ENCODE measurements at regions not wholly inside any gene's neighbourhood (a gene's known extent, or its start where the extent isn't known, plus 50 kb on each side); places are given as distances from the start of the nearest gene placed in this dataset.

DNA sequence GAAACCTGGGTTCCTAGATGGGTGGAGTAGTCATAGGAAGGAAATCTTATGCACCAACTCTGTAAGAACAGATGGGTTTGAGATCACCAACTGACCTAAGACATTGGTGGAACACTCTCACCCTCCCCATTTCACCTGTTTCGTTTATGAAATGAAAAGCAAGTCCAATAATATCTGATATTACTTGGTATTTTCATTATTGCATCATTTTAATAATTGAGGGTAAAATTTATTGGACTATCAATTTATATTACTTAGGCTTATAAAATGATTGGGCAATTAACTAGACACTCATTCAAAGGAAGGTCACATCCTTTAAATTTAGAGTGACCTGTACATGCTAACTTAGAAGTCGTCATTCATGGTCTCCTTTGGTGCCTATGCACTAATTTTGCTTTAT lies 503.9 kb downstream of the TAFA4 start:
- intact Hi-C loops (cut with micrococcal nuclease) = no loop called here
- Mint-ChIP-seq H3K4me1 (ENCODE audit: low read depth) (no peaks in the 10 kb centered on the region), H3K9me3 (no peaks in the 10 kb centered on the region), H3K4me3 (no peak overlapping the region), H3K36me3 (ENCODE audit: low read depth) (no peaks in the 10 kb centered on the region), H3K27me3 (no peaks in the 10 kb centered on the region), H3K27ac (no peak overlapping the region)

DNA sequence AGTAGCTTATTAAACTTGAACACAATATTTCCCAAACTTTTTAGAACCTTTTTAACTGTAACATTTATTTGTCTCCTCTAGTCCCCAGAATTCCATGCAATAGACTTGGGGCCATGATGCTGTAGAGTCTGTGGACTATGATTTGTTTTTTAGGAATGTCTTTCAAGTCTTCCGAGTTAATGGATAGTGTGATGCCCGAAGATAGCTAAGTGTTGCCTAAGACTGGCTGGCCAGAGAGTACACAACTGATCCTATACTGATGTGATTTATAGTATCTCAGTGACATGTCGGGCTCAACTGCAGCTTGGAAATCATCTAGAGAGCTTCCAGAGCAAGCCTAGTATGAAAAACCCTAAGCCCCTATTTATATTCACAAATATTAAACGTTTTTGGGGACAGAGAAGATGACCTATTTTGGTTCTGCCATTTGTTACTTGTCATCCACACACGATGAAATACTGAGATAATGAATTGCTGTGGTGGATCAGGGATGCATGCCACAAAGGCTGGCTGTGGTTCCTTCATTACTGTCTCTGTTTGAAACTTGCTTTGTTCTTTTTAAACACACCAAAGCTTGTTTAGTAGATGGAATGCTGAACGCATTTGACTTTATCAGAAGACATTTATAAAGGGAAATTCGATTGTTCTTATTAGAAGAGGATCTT lies 507.4 kb downstream of the TAFA4 start:
- H3K4me1 Mint-ChIP-seq (ENCODE audit: low read depth) = no peaks in the 10 kb centered on the region
- no peaks in the 10 kb centered on the region for H3K9me3 Mint-ChIP-seq
- H3K27me3 Mint-ChIP-seq = no peaks in the 10 kb centered on the region
- intact Hi-C loops (cut with micrococcal nuclease) = no loop called here
- no peaks in the 10 kb centered on the region for H3K36me3 Mint-ChIP-seq (ENCODE audit: low read depth)
- H3K27ac Mint-ChIP-seq = no peak overlapping the region
- no peak overlapping the region for H3K4me3 Mint-ChIP-seq

DNA sequence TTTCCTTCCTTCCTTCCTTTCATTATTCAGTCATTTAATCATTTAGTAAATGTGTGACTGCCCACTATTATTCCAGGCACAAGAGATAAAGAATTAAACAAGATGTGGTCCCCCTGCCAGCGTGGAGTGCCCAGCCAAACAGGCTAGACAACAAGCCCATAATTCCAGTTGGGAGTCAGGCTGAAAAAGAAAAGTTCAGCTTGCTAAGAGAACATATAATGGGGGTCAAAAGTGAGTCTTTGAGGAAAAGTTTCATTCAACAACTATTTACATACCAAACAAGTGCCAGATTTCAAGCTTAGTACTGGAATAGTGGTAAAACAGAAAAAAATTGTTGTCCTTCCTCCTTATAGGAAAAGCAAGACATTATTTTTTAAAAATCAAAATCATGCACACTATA lies 523.7 kb downstream of the TAFA4 start:
- no peaks in the 10 kb centered on the region for H3K4me1 Mint-ChIP-seq (ENCODE audit: low read depth)
- H3K27me3 Mint-ChIP-seq = no peaks in the 10 kb centered on the region
- H3K9me3 Mint-ChIP-seq = peaks cover 3% of the 10 kb centered on the region
- intact Hi-C loops (cut with micrococcal nuclease) = no loop called here
- no peaks in the 10 kb centered on the region for H3K36me3 Mint-ChIP-seq (ENCODE audit: low read depth)
- no peak overlapping the region for H3K27ac Mint-ChIP-seq
- H3K4me3 Mint-ChIP-seq = no peak overlapping the region

DNA sequence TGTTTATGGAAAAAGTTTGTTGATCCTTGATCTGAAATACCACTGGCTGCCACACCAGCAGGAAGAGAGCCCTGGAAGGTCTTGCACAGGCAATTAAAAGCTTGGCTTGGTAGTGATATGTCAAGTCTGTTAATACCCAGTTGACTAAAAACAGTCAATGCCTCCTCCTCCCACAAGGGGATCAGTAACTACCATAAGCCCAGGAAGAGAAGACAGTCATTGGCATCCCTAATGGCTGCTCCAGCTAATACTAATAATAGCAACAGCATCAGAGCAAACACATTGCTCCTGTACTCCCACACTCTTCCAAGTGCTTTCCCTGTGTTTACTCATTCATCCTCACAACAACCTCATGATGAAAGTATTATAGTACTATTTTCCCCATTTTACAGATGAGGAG lies 528.6 kb downstream of the TAFA4 start:
- H3K36me3 Mint-ChIP-seq (ENCODE audit: low read depth) = no peaks in the 10 kb centered on the region

DNA sequence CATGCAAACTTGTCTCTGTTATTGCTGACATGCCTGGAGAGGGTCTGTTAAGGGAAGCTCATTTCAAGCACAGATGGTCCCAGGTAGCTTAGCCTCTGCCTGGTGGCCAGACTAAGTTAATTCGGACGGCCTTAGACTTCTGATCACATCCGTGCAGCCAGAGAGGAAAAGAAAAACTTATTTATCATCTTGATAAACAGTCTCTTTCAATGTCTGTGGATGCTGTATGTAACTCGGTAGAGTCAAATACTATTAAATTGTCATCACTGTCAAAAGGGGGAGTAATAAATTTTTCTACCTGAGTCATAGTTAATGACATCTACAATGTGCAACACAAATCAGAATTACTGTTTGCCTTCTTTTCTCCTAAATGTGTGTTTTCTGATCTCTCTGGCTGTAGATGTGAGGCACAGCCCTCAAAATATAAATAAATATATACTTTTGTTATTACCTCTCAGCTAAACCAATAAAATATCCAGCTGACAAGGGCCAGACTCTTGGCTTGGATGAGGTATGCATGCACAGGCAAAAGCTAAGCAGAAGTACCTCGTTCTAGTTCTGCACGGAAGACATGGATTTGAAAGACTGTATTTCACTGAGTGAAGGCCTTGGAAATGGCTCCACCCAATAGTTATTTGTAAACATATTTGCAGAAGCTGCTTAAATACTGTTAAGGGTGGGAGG lies 530.0 kb downstream of the TAFA4 start:
- Mint-ChIP-seq H3K27ac (no peak overlapping the region), H3K27me3 (no peaks in the 10 kb centered on the region), H3K4me3 (no peak overlapping the region), H3K9me3 (no peaks in the 10 kb centered on the region), H3K36me3 (ENCODE audit: low read depth) (no peaks in the 10 kb centered on the region), H3K4me1 (ENCODE audit: low read depth) (no peaks in the 10 kb centered on the region)
- intact Hi-C loops (cut with micrococcal nuclease) = no loop called here

More for the DNA sequence above, 528.6 kb downstream of the TAFA4 start:
- H3K27ac Mint-ChIP-seq = no peak overlapping the region
- H3K27me3 Mint-ChIP-seq = no peaks in the 10 kb centered on the region
- H3K4me3 Mint-ChIP-seq = no peak overlapping the region
- intact Hi-C loops (cut with micrococcal nuclease) = no loop called here
- H3K4me1 Mint-ChIP-seq (ENCODE audit: low read depth) = no peaks in the 10 kb centered on the region
- H3K9me3 Mint-ChIP-seq = no peaks in the 10 kb centered on the region

DNA sequence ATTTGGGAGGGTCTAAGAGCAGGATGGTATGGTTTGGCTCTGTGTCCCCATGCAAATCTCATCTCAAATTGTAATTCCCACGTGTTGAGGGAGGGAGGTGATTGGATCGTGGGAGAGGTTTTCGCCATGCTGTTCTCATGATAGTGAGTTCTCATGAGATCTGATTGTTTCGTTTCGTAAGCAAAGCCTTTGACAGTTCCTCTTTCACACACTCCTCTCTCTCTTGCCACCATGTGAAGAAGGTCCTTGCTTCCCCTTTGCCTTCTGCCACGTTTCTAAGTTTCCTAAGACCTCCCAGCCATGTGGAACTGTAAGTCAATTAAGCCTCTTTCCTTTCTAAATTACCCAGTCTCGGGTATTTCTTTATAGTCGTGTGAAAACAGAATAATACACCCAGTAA lies 553.7 kb downstream of the TAFA4 start:
- Mint-ChIP-seq H3K4me3 (no peak overlapping the region), H3K4me1 (ENCODE audit: low read depth) (no peaks in the 10 kb centered on the region), H3K27me3 (no peaks in the 10 kb centered on the region), H3K9me3 (peaks cover 53% of the 10 kb centered on the region), H3K36me3 (ENCODE audit: low read depth) (no peaks in the 10 kb centered on the region), H3K27ac (no peak overlapping the region)
- intact Hi-C loops (cut with micrococcal nuclease) = no loop called here

DNA sequence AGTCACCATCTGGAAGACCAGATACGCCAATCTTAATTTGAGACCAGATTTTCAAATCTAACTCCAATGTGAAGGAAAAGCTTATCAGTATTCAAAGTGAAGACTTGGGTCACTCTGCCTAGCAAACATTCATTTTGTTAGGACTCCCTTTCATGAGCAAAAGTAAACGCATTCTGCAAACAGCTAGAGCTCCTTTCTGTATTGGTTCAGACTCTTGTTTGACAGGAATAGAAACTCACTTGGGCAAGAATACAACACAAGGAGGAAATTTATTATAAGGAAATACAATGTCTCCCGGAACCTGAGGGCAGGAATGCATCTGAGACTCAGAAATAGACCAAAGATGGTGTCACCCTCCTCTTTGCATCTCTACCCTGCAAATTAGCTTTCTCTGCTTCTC lies 558.6 kb downstream of the TAFA4 start:
- H3K36me3 Mint-ChIP-seq (ENCODE audit: low read depth) = no peaks in the 10 kb centered on the region
- no peaks in the 10 kb centered on the region for H3K4me1 Mint-ChIP-seq (ENCODE audit: low read depth)
- no peak overlapping the region for H3K4me3 Mint-ChIP-seq

DNA sequence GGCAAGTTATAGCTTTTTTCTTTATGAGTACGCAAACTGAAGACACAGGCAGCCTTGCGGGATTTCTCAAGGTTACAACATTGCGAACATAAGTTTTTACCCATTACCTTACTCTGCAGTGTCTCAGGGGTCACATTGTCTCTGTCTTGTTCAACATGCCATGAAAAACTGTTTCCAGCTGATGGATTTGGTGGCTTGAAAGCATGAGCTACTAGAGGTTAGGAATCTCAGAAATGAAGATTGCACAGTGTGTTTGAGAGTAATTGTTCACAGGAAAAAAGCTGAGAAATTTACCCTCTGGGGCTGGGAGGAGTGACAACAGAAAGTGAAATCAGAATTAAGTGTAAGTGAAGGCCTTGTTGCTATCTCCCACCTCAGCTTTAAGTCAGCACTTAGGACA lies 568.6 kb downstream of the TAFA4 start:
- H3K4me3 Mint-ChIP-seq = no peak overlapping the region
- no peaks in the 10 kb centered on the region for H3K36me3 Mint-ChIP-seq (ENCODE audit: low read depth)
- no peaks in the 10 kb centered on the region for H3K27me3 Mint-ChIP-seq
- H3K27ac Mint-ChIP-seq = no peak overlapping the region
- intact Hi-C loops (cut with micrococcal nuclease) = no loop called here
- H3K4me1 Mint-ChIP-seq (ENCODE audit: low read depth) = no peaks in the 10 kb centered on the region
- no peaks in the 10 kb centered on the region for H3K9me3 Mint-ChIP-seq

More for the DNA sequence above, 558.6 kb downstream of the TAFA4 start:
- H3K27me3 Mint-ChIP-seq = no peaks in the 10 kb centered on the region
- intact Hi-C loops (cut with micrococcal nuclease) = no loop called here
- no peak overlapping the region for H3K27ac Mint-ChIP-seq
- peaks cover 28% of the 10 kb centered on the region for H3K9me3 Mint-ChIP-seq

DNA sequence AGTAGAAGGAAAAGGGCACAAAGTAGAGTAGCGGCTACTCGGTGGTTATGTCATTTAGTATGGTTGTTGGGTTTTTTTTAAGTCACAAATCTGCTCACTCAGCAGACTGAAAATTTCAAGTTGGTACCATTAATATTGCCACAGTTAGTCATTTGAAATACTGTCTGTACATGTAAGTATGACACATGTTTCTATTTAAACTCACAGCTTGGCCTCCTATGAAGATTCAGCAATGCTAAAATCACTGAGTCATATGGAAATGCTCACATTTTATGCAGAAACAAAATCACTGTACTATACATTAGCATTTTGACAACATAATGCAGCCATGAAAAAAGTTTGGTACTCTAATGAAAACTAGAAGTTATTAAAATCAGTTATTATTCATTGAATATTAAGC lies 571.9 kb downstream of the TAFA4 start:
- no peak overlapping the region for H3K4me3 Mint-ChIP-seq
- no peak overlapping the region for H3K27ac Mint-ChIP-seq
- no peaks in the 10 kb centered on the region for H3K9me3 Mint-ChIP-seq
- H3K36me3 Mint-ChIP-seq (ENCODE audit: low read depth) = no peaks in the 10 kb centered on the region
- H3K27me3 Mint-ChIP-seq = no peaks in the 10 kb centered on the region
- H3K4me1 Mint-ChIP-seq (ENCODE audit: low read depth) = no peaks in the 10 kb centered on the region
- intact Hi-C loops (cut with micrococcal nuclease) = no loop called here

DNA sequence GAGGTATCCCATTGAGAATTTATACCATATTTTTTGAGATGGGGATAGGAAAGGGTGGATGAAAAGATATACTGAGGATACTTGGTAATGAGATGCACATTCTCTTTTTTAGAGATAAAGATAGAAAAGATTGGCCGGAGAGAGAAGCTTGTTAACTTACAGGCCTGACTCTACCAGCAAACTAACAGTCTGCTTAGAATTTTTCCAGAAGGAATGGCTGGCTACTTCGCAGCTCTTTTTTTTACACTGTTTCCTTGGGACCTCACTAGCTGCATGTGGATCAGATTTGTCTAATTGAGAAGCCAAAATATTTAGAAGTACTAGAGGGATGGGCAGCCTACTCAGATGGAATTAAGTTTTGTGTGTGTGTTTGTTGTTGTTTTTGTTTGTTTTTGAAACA lies 586.6 kb downstream of the TAFA4 start:
- intact Hi-C loops (cut with micrococcal nuclease) = no loop called here
- Mint-ChIP-seq H3K27ac (no peak overlapping the region), H3K4me1 (ENCODE audit: low read depth) (no peaks in the 10 kb centered on the region), H3K4me3 (no peak overlapping the region), H3K9me3 (no peaks in the 10 kb centered on the region), H3K36me3 (ENCODE audit: low read depth) (no peaks in the 10 kb centered on the region), H3K27me3 (no peaks in the 10 kb centered on the region)

DNA sequence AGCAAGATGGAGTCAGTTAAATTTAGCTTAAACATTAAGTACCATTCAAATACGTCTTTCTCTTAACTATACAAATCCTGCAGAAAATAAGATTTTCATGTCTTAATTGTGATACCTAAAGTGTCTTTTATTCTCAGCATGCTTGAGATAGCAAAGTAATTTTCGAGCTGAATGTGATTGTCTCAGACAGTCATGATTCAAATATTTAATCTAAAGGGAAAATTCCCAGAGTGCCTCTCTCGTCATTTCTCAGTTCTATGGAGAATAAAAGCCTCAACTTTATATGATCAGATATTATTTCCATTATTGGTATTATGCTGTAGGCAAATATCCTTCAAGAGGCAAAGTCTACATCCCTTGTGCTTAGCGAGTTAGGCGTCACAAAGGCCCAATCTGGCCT lies 589.9 kb downstream of the TAFA4 start:
- no peak overlapping the region for H3K27ac Mint-ChIP-seq
- intact Hi-C loops (cut with micrococcal nuclease) = no loop called here
- H3K9me3 Mint-ChIP-seq = no peaks in the 10 kb centered on the region
- no peak overlapping the region for H3K4me3 Mint-ChIP-seq
- no peaks in the 10 kb centered on the region for H3K4me1 Mint-ChIP-seq (ENCODE audit: low read depth)
- no peaks in the 10 kb centered on the region for H3K27me3 Mint-ChIP-seq
- no peaks in the 10 kb centered on the region for H3K36me3 Mint-ChIP-seq (ENCODE audit: low read depth)

DNA sequence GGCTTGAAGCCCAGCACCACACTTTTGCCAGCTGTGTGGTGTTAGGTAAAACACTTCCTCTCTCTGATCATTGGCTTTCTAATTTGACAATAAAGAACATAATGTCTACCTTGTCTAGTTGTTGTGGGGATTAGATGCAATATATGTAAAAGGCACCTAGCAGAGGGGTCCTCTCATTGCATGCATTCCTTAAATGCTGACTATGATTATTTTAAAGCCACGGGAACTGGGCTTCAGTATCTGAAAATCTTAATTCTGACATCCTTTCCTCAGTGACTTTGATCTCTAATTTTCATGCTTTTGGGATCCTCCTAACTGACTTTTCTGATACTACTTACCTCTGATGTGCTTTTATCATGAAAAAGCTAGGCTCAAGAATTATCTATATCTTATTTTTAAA lies 596.3 kb downstream of the TAFA4 start:
- Mint-ChIP-seq H3K27me3 (no peaks in the 10 kb centered on the region), H3K9me3 (no peaks in the 10 kb centered on the region), H3K27ac (no peak overlapping the region), H3K36me3 (ENCODE audit: low read depth) (no peaks in the 10 kb centered on the region), H3K4me3 (no peak overlapping the region), H3K4me1 (ENCODE audit: low read depth) (no peaks in the 10 kb centered on the region)
- intact Hi-C loops (cut with micrococcal nuclease) = no loop called here

DNA sequence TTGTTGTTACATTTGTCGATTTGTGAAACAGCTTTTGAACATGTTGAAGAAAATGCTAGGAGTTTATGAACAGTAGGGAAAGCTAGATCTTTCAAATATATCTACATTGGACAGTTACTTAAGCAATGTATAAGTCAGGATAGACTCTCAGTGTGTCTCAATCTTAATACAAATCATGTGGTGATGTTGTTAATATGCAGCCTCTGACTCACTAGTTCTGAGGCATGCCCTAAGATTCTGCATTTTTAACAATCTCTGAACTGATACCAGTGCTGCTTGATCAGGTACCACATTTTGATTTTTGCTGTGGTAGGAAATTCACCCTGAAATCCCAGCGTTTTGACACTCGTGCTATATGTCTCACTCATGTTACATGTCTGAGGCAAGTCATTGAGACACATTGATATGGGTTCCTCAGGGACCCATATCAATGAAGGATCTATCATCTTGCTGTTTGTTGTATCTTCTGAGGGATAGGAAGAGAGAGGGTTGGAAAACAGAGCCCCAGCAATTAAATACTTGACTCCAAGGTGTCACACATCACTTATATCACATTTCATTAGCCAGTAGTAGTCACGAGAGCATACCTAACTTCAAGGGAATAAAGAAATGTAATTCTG lies 597.9 kb downstream of the TAFA4 start:
- peaks cover 1% of the 10 kb centered on the region for H3K9me3 Mint-ChIP-seq
- no peaks in the 10 kb centered on the region for H3K36me3 Mint-ChIP-seq (ENCODE audit: low read depth)
- no peak overlapping the region for H3K27ac Mint-ChIP-seq
- intact Hi-C loops (cut with micrococcal nuclease) = no loop called here
- no peaks in the 10 kb centered on the region for H3K27me3 Mint-ChIP-seq
- H3K4me1 Mint-ChIP-seq (ENCODE audit: low read depth) = no peaks in the 10 kb centered on the region
- no peak overlapping the region for H3K4me3 Mint-ChIP-seq

DNA sequence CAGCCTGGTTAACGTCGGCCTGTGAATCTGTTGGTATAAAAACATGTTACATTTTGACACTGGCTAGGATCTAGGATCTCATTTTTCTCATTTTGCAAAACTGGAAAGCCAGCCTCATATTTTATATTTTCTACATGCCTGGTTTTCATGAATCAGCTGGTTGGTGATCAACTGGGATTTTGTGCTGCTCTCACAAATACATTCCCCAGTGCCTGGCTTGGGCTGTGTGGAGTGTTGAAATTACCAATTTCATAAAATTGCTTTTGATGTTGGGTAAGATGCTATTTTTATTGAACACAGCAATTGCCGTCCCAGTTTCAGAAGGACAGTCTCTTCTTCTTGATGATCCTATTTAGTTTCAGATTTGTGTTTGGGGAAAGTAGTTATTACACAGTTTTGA lies 604.3 kb downstream of the TAFA4 start:
- H3K27ac Mint-ChIP-seq = no peak overlapping the region
- H3K9me3 Mint-ChIP-seq = peaks cover 12% of the 10 kb centered on the region
- H3K36me3 Mint-ChIP-seq (ENCODE audit: low read depth) = no peaks in the 10 kb centered on the region
- H3K4me3 Mint-ChIP-seq = no peak overlapping the region
- no peaks in the 10 kb centered on the region for H3K4me1 Mint-ChIP-seq (ENCODE audit: low read depth)
- no peaks in the 10 kb centered on the region for H3K27me3 Mint-ChIP-seq
- intact Hi-C loops (cut with micrococcal nuclease) = no loop called here

DNA sequence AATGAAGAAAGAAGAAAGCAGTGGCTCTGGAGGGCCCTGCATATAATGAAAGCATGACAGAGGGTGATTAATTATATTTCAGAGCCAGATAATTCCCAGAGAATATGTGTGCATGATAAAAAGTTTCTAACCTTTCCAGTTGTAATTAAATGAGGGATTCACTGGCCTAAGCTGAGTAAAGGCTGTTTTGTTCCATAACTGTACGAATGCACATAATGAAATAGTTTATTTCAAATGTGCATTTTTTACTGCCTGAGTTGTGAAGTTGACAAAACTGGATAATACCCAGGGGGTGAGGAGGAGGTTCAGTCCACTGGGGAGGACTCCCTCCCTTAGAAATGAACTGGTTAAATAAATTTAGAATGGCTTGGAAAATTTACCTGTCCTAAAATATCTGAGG lies 616.4 kb downstream of the TAFA4 start:
- H3K27me3 Mint-ChIP-seq = no peaks in the 10 kb centered on the region
- intact Hi-C loops (cut with micrococcal nuclease) = no loop called here
- H3K27ac Mint-ChIP-seq = no peak overlapping the region
- H3K4me1 Mint-ChIP-seq (ENCODE audit: low read depth) = no peaks in the 10 kb centered on the region
- peaks cover 9% of the 10 kb centered on the region for H3K9me3 Mint-ChIP-seq
- no peaks in the 10 kb centered on the region for H3K36me3 Mint-ChIP-seq (ENCODE audit: low read depth)
- no peak overlapping the region for H3K4me3 Mint-ChIP-seq
